WERI-Rb-1 (cell line): ENCODE measurements at regions not wholly inside any gene's neighbourhood (a gene's known extent, or its start where the extent isn't known, plus 50 kb on each side); places are given as distances from the start of the nearest gene placed in this dataset.

Experiments
- DNase-seq: peaks from one replicate; pipeline ENCODE4 v3.0.0-alpha.2; 2020
- H3K27ac ChIP-seq: fragments of 250-450 bp; sonication (Bioruptor Pico); 2 replicates; pipeline ENCODE4 v1.5.1; 2020; ENCODE audit warnings: mild to moderate bottlenecking, moderate library complexity
- H3K27me3 ChIP-seq: fragments of 250-450 bp; sonication (Bioruptor Pico); 2 replicates; pipeline ENCODE4 v1.5.1; 2021; ENCODE audit warnings: mild to moderate bottlenecking, low read depth, moderate library complexity; ENCODE audit not compliant: insufficient read depth, severe bottlenecking
- H3K36me3 ChIP-seq: fragments of 250-450 bp; sonication (Bioruptor Pico); 2 replicates; pipeline ENCODE4 v1.5.1; 2020; ENCODE audit warnings: mild to moderate bottlenecking, moderate library complexity
- H3K4me3 ChIP-seq: 2 replicates; pipeline ENCODE4 v1.5.1; 2011; ENCODE audit warnings: low read depth, mild to moderate bottlenecking, control low read depth, low read length
- H3K9me3 ChIP-seq: fragments of 250-450 bp; sonication (Bioruptor Pico); 2 replicates; pipeline ENCODE4 v1.5.1; 2021; ENCODE audit warnings: mild to moderate bottlenecking, moderate library complexity; ENCODE audit not compliant: severe bottlenecking
- TF ChIP-seq, protein P1 (sequence below): IDR thresholded peaks from 2 replicates; pipeline ENCODE4 v1.5.1; 2011; ENCODE audit warnings: low read depth, mild to moderate bottlenecking, control low read depth, inconsistent platforms, low read length

DNA sequence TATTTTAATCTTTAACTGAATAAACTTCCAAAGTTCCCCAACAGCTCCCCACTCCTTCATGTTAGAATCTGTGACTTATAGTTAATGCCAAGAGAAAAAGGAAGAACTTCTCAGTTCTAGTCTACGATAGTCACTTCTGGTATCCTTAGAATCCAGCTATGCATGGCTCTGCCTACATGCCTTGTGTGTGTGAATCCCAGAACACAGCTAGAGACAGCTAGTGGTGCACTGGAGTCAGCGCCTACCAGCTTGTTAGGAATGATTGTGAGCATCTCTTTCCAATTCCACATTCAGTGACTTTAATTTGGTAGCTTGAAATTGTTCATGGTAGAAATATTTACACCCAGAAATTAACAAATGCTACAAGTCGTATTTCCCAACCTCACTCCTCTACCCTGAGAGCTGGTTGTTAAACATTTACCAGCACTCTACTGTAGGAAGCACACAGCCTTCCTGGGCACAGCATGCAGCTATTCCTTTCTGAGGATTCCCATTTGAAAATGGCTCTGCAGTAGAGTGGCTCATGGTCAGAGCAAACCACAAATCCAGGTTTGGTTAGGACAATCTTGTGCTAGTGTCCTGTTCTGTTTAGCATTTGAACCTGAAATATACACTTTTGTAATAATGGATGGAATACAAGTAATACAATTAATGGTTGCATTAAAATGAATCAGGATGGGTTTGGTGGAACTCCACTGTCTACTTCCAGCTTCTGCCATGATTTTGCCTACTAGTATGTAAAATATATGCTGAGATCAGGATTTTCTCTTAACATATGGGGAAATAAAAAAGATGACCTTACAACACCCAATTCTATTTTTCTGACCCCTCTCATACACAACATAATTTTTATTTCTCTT lies 371.0 kb upstream of the GBE1 start:
- H3K4me3 ChIP-seq, result no peak overlapping the region
- TF ChIP-seq, protein P1, sequence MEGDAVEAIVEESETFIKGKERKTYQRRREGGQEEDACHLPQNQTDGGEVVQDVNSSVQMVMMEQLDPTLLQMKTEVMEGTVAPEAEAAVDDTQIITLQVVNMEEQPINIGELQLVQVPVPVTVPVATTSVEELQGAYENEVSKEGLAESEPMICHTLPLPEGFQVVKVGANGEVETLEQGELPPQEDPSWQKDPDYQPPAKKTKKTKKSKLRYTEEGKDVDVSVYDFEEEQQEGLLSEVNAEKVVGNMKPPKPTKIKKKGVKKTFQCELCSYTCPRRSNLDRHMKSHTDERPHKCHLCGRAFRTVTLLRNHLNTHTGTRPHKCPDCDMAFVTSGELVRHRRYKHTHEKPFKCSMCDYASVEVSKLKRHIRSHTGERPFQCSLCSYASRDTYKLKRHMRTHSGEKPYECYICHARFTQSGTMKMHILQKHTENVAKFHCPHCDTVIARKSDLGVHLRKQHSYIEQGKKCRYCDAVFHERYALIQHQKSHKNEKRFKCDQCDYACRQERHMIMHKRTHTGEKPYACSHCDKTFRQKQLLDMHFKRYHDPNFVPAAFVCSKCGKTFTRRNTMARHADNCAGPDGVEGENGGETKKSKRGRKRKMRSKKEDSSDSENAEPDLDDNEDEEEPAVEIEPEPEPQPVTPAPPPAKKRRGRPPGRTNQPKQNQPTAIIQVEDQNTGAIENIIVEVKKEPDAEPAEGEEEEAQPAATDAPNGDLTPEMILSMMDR, result no peak
- H3K27me3 ChIP-seq, result no peaks in the 10 kb centered on the region
- DNase-seq, result no peak
- H3K36me3 ChIP-seq, result no peaks in the 10 kb centered on the region
- H3K9me3 ChIP-seq, result no peaks in the 10 kb centered on the region
- H3K27ac ChIP-seq, result no peak overlapping the region

DNA sequence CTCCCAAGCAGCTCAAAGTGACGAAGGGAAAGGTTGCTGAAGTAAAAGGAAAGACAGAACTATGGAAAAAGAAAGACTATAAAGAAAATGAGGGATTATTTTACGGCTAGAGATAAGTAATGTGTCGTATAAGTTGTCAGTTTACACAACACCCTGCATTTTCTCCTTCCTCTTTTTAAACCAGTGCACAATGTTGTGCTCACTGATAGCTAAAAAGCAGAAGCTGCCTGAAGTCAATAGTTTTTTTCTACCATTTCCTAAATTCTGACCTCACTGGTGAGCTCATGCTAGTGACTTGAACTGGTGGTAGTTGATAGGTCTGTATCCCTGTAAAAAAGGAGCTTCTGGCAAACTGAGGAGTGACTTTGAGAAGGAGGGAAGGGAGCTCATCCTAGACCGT lies 368.6 kb upstream of the GBE1 start:
- TF ChIP-seq, protein P1, result no peak
- no peak for DNase-seq
- no peaks in the 10 kb centered on the region for H3K27me3 ChIP-seq
- no peak overlapping the region for H3K27ac ChIP-seq
- H3K9me3 ChIP-seq, result no peaks in the 10 kb centered on the region
- H3K4me3 ChIP-seq, result no peak overlapping the region
- H3K36me3 ChIP-seq, result no peaks in the 10 kb centered on the region

DNA sequence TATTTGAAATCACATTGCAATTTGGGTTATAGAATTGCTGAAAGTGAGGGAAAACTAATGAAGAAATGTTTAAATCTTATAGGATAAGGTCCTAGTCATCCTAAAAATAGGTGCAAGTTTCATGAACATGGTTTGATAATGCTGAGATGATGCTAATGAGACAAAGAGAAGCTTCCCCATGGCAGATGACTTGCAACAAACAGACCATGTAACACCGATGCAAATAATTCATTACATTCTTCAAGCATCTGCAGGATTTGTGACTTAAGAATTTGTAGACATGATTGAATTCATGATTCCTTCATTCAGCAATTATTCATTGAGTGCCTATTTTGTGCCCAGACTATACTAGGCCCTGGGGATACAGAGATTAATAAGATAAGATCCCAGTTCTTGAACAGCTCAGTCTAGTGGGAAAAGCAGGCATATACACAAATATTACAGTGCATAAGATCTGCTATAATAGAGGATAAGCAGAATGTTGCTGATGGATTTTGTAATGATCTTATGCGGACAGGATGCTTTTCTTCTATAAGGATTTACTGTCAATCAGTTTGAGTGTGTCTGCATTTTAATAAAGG lies 367.9 kb upstream of the GBE1 start:
- Histone ChIP-seq H3K4me3 (no peak overlapping the region), H3K27ac (no peak overlapping the region), H3K9me3 (no peaks in the 10 kb centered on the region), H3K36me3 (no peaks in the 10 kb centered on the region), H3K27me3 (no peaks in the 10 kb centered on the region)
- TF ChIP-seq, protein P1, result no peak
- no peak for DNase-seq

DNA sequence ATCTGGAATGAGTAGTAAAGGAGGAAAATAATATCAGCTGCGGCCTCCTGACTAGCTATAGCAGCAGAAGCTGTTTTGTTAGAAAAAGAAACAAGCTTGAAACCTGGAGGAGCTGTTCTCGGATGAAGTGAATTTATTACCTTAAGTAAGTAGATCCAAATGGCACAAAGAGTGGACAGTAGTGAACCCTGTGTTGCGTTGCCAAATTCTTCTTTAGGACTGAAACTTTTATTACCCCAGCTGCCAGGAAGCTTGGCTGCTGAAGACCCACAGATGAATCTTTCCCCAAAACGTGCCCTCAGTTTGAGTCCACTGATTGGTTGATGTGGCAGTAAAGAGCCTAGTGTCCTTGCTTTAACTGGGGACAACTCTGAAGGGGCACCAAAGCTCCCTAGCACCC lies 366.8 kb upstream of the GBE1 start:
- Histone ChIP-seq H3K27ac (no peak overlapping the region), H3K9me3 (no peaks in the 10 kb centered on the region), H3K4me3 (no peak overlapping the region), H3K27me3 (no peaks in the 10 kb centered on the region), H3K36me3 (no peaks in the 10 kb centered on the region)
- TF ChIP-seq, protein P1, result no peak
- DNase-seq, result no peak

DNA sequence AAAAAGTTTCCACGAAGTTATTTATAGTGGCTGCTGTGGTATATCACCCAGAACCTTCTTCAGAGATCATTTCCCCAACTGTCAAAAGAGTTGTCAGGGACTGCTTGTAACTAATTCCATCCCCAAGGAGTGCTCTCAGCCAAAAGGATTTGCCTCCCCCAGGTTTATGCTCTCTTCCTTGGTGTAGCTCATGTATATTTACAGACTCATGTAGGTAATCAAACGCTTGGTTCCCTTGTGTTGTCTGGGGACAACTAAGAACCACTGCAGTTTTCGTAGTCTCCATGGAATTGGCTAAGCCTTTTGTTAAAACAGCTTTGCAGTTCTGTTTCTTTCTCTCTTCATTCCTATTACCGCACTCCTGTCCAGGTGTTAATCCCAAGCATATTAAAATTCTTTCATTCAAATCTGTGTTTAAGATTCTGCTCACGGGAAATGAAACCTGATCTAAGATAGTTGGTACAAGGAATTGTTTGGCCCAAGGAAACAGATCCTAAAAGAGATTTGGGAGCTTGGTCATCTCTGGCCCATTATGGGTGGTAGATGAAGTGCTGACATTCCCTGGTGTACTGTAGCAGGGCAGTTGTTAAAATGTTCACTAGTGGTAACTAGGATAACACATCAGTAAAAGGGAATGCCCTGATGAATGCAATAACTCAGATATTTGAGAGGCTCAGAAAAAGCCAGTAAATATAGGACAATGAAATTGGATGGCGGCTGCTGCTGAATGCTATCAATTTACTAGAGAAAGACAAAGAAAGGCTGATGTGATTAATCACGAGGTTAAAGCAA lies 361.3 kb upstream of the GBE1 start:
- no peaks in the 10 kb centered on the region for H3K36me3 ChIP-seq
- no peak overlapping the region for H3K4me3 ChIP-seq
- no peaks in the 10 kb centered on the region for H3K9me3 ChIP-seq
- H3K27ac ChIP-seq, result no peak overlapping the region
- DNase-seq, result no peak
- no peaks in the 10 kb centered on the region for H3K27me3 ChIP-seq
- TF ChIP-seq, protein P1, result no peak
